Panc1 (cell line): ENCODE measurements at regions not wholly inside any gene's neighbourhood (a gene's known extent, or its start where the extent isn't known, plus 50 kb on each side); places are given as distances from the start of the nearest gene placed in this dataset.

Experiments
- ATAC-seq: fragments of 200-7000 bp; cut with Tn5 transposase; 2 replicates; pipeline ENCODE4 v1.9.1; 2020; ENCODE audit warnings: mild to moderate bottlenecking, moderate library complexity
- BruUV-seq: library from RNA; stranded (reverse); fragments of 400-500 nt; replicated peaks from 2 replicates; lab custom pipeline; 2021; lab: Mats Ljungman, UMichigan
- CTCF ChIA-PET: fragments of 300-600 bp; sonication (Branson Sonifier 250); formaldehyde crosslinking; loops from one replicate; lab custom pipeline; 2022; ENCODE audit warnings: antibody characterized with exemption; lab: Charles Lee
- POLR2A ChIA-PET: fragments of 300-600 bp; sonication (Branson Sonifier 250); formaldehyde crosslinking; loops from one replicate; lab custom pipeline; 2022; ENCODE audit warnings: antibody characterized with exemption; lab: Charles Lee
- DNase-seq: peaks from one replicate; pipeline ENCODE4 v3.0.0-alpha.2; 2010; ENCODE audit warnings: low read depth, low spot score
- H3K27ac ChIP-seq: 2 replicates; pipeline ENCODE4 v1.5.1; 2011; ENCODE audit warnings: mild to moderate bottlenecking, low read length, inconsistent platforms
- H3K27me3 ChIP-seq: fragments of 200-500 bp; sonication (Bioruptor generic); 2 replicates; pipeline ENCODE4 v1.6.0; 2014; ENCODE audit warnings: low read length, inconsistent platforms; ENCODE audit not compliant: control insufficient read depth, insufficient read depth
- H3K36me3 ChIP-seq: fragments of 200-500 bp; sonication (Bioruptor generic); 2 replicates; pipeline ENCODE4 v1.5.1; 2014; ENCODE audit warnings: inconsistent platforms, mild to moderate bottlenecking, low read length, moderate library complexity; ENCODE audit not compliant: control insufficient read depth, insufficient read depth
- H3K4me1 ChIP-seq: 2 replicates; pipeline ENCODE4 v1.5.1; 2011; ENCODE audit warnings: inconsistent platforms, mild to moderate bottlenecking, low read length, moderate library complexity; ENCODE audit not compliant: control insufficient read depth, insufficient read depth
- H3K4me3 ChIP-seq, 2 experiments: 2 replicates each; pipeline ENCODE4 v1.5.1; 2011 to 2012; ENCODE audit warnings: low read depth in 2 of 2, low read length in 2 of 2, mild to moderate bottlenecking in 2 of 2, inconsistent platforms in 1 of 2, moderate library complexity in 1 of 2
- H3K9me3 ChIP-seq: fragments of 200-500 bp; sonication (Bioruptor generic); 2 replicates; pipeline ENCODE4 v1.5.1; 2014; ENCODE audit warnings: low read depth, mild to moderate bottlenecking, inconsistent platforms, low read length, moderate library complexity; ENCODE audit not compliant: control insufficient read depth, insufficient read depth
- POLR2AphosphoS5 ChIP-seq: IDR thresholded peaks from 2 replicates; pipeline ENCODE4 v1.6.1; 2012; ENCODE audit warnings: mild to moderate bottlenecking, low read depth, low read length, moderate library complexity
- SIN3A ChIP-seq: IDR thresholded peaks from 2 replicates; pipeline ENCODE4 v1.6.1; 2012; ENCODE audit warnings: low read depth, mild to moderate bottlenecking, low read length, moderate library complexity, borderline replicate concordance; ENCODE audit not compliant: insufficient read depth
- TCF7L2 ChIP-seq: IDR thresholded peaks from 2 replicates; pipeline ENCODE4 v1.6.1; 2011; ENCODE audit warnings: mild to moderate bottlenecking, low read depth, low read length, inconsistent platforms
- in situ Hi-C: cut with HindIII; loops from 2 replicates; pipeline ENCODE4 v1.10.0; 2016; ENCODE audit warnings: low sequenced_read_pairs, low pct_unique_long_range_greater_than_20kb
- intact Hi-C: fragments of 100-400 bp; cut with micrococcal nuclease; formaldehyde crosslinking; loops from one replicate; pipeline ENCODE4 v1.10.0; 2022; ENCODE audit not compliant: unreplicated experiment
- TF ChIP-seq, protein P1 (sequence below): fragments of 450-650 bp; IDR thresholded peaks from 2 replicates; pipeline ENCODE4 v1.5.1; 2017; ENCODE audit warnings: mild to moderate bottlenecking
- TF ChIP-seq, protein P2 (sequence below), 2 experiments: IDR thresholded peaks; 2 replicates each; pipeline ENCODE4 v1.6.1; 2011 to 2012; ENCODE audit warnings: low read depth in 2 of 2, control low read depth in 1 of 2, low read length in 1 of 2, mild to moderate bottlenecking in 1 of 2, moderate library complexity in 1 of 2; ENCODE audit not compliant: insufficient read depth in 1 of 2

DNA sequence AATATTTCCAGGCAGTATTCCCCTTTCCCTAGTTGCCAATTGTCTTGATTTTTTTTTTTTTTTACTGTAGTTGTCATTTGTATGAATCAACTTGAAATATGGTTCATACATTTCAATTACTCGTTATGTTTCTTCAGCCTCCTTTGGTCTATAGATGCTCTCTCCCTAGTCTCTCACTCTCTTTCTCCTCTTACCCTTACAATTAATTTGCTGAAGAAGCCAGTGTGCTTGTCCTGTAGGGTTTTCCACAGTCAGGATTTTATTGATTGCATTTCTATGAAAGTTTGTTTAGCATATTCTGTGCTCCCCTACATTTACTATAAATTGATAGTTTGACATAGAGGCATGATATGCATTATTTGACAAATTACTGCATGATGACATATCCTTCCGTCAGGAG, 112.0 kb upstream of the PRKCQ start:
- in situ Hi-C loops (no loop called here), intact Hi-C loops (no loop called here)
- DNase-seq (no peak), ATAC-seq (no peak)
- Histone ChIP-seq H3K4me3 (no peak overlapping the region), H3K27ac (no peak overlapping the region), H3K36me3 (no peaks in the 10 kb centered on the region), H3K4me1 (no peaks in the 10 kb centered on the region), H3K9me3 (no peaks in the 10 kb centered on the region), H3K27me3 (no peaks in the 10 kb centered on the region)
- POLR2A ChIA-PET: no interaction called here
- CTCF ChIA-PET: no interaction called here
- BruUV-seq: no TSS peak
- TF ChIP-seq, protein P1, sequence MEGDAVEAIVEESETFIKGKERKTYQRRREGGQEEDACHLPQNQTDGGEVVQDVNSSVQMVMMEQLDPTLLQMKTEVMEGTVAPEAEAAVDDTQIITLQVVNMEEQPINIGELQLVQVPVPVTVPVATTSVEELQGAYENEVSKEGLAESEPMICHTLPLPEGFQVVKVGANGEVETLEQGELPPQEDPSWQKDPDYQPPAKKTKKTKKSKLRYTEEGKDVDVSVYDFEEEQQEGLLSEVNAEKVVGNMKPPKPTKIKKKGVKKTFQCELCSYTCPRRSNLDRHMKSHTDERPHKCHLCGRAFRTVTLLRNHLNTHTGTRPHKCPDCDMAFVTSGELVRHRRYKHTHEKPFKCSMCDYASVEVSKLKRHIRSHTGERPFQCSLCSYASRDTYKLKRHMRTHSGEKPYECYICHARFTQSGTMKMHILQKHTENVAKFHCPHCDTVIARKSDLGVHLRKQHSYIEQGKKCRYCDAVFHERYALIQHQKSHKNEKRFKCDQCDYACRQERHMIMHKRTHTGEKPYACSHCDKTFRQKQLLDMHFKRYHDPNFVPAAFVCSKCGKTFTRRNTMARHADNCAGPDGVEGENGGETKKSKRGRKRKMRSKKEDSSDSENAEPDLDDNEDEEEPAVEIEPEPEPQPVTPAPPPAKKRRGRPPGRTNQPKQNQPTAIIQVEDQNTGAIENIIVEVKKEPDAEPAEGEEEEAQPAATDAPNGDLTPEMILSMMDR: no peak
- TF ChIP-seq, protein P2, sequence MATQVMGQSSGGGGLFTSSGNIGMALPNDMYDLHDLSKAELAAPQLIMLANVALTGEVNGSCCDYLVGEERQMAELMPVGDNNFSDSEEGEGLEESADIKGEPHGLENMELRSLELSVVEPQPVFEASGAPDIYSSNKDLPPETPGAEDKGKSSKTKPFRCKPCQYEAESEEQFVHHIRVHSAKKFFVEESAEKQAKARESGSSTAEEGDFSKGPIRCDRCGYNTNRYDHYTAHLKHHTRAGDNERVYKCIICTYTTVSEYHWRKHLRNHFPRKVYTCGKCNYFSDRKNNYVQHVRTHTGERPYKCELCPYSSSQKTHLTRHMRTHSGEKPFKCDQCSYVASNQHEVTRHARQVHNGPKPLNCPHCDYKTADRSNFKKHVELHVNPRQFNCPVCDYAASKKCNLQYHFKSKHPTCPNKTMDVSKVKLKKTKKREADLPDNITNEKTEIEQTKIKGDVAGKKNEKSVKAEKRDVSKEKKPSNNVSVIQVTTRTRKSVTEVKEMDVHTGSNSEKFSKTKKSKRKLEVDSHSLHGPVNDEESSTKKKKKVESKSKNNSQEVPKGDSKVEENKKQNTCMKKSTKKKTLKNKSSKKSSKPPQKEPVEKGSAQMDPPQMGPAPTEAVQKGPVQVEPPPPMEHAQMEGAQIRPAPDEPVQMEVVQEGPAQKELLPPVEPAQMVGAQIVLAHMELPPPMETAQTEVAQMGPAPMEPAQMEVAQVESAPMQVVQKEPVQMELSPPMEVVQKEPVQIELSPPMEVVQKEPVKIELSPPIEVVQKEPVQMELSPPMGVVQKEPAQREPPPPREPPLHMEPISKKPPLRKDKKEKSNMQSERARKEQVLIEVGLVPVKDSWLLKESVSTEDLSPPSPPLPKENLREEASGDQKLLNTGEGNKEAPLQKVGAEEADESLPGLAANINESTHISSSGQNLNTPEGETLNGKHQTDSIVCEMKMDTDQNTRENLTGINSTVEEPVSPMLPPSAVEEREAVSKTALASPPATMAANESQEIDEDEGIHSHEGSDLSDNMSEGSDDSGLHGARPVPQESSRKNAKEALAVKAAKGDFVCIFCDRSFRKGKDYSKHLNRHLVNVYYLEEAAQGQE (IDR thresholded peaks at IDR 0.05; ENCODE audit: insufficient read depth in 1 of 2, low read depth in 2 of 2, low read length in 1 of 2): no peak
- TF ChIP-seq POLR2AphosphoS5 (no peak), TCF7L2 (no peak), SIN3A (no peak)

DNA sequence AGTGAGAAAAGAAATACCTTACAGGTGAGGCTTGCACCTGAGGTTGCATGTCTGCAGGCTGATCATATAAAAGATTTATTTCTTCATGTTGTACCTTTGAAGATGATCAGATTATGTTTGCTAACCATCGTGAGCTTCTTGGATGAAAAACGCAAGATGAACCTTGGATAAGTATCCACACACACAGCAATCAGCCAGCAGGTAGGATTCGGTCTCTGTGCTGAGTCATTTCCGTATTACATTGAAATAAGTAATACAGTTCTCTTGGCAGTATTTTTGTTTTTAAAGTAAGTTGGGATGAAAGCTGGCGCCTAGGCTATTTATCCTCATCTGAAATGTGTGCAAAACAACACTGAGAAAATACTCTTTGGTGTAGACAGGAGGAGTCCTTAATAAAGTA, 109.0 kb upstream of the PRKCQ start:
- Histone ChIP-seq H3K4me1 (no peaks in the 10 kb centered on the region), H3K27me3 (no peaks in the 10 kb centered on the region), H3K27ac (no peak overlapping the region), H3K36me3 (no peaks in the 10 kb centered on the region), H3K4me3 (no peak overlapping the region), H3K9me3 (no peaks in the 10 kb centered on the region)
- BruUV-seq: no TSS peak
- ChIA-PET CTCF (no interaction called here), POLR2A (no interaction called here)
- TF ChIP-seq POLR2AphosphoS5 (no peak), SIN3A (no peak), TCF7L2 (no peak)
- TF ChIP-seq, protein P1: no peak
- TF ChIP-seq, protein P2 (IDR thresholded peaks at IDR 0.05; ENCODE audit: insufficient read depth in 1 of 2, low read depth in 2 of 2, low read length in 1 of 2): no peak
- DNase-seq (no peak), ATAC-seq (no peak)
- in situ Hi-C loops: no loop called here
- intact Hi-C loops: no loop called here
